HEK293 (cell line): ENCODE measurements at regions not wholly inside any gene's neighbourhood (a gene's known extent, or its start where the extent isn't known, plus 50 kb on each side); places are given as distances from the start of the nearest gene placed in this dataset.

ENCODE experiments used
- CTCF ChIA-PET: fragments of 350-600 bp; formaldehyde crosslinking; extraction: SDS; loops from one replicate; lab custom pipeline; 2021; ENCODE audit warnings: antibody characterized with exemption; lab: Yijun Ruan, JAX
- POLR2A ChIA-PET: fragments of 300-600 bp; formaldehyde crosslinking; extraction: SDS; loops from one replicate; lab custom pipeline; 2020; ENCODE audit warnings: antibody characterized with exemption, inconsistent platforms; lab: Yijun Ruan, JAX
- H3K27ac ChIP-seq: fragments of 200-500 bp; sonication (Bioruptor generic); 2 replicates; pipeline ENCODE4 v1.5.1; 2014; ENCODE audit warnings: low read depth, low read length, control low read depth, inconsistent platforms; ENCODE audit errors: extremely low read depth
- H3K36me3 ChIP-seq, 2 experiments: fragments of 200-500 bp in 1 of 2; sonication (Bioruptor generic) in 1 of 2; 1 replicate in 1 of 2; 2 replicates in 1 of 2; pipeline ENCODE4 v1.5.1; 2014 to 2017; ENCODE audit warnings: inconsistent platforms in 2 of 2, low read length in 2 of 2; ENCODE audit not compliant: control insufficient read depth in 2 of 2, insufficient read depth in 1 of 2
- H3K4me1 ChIP-seq: fragments of 200-500 bp; sonication (Bioruptor generic); 2 replicates; pipeline ENCODE4 v1.5.1; 2014; ENCODE audit warnings: mild to moderate bottlenecking, low read length, inconsistent platforms; ENCODE audit not compliant: control insufficient read depth, insufficient read depth
- H3K4me3 ChIP-seq: 2 replicates; pipeline ENCODE4 v1.5.1; 2011; ENCODE audit warnings: low read depth, mild to moderate bottlenecking, control low read depth, low read length, moderate library complexity
- H3K9me3 ChIP-seq: fragments of 200-500 bp; sonication (Bioruptor generic); 2 replicates; pipeline ENCODE4 v1.5.1; 2014; ENCODE audit warnings: low read depth, low read length, inconsistent platforms; ENCODE audit not compliant: control insufficient read depth, insufficient read depth
- GLI2 ChIP-seq: fragments of 450-650 bp; formaldehyde crosslinking; IDR thresholded peaks from 2 replicates; pipeline ENCODE4; 2017; ENCODE audit warnings: missing biosample characterization, missing genetic modification characterization, low read depth, borderline replicate concordance
- GLIS2 ChIP-seq: fragments of 450-650 bp; formaldehyde crosslinking; IDR thresholded peaks from 2 replicates; pipeline ENCODE4 v1.5.1; 2016; ENCODE audit warnings: missing biosample characterization, missing genetic modification characterization
- KLF8 ChIP-seq: fragments of 450-650 bp; formaldehyde crosslinking; IDR thresholded peaks from 2 replicates; pipeline ENCODE4 v1.5.1; 2016; ENCODE audit warnings: missing biosample characterization, missing genetic modification characterization
- RBAK ChIP-seq: fragments of 450-650 bp; formaldehyde crosslinking; IDR thresholded peaks from 2 replicates; pipeline ENCODE4 v1.5.1; 2016; ENCODE audit warnings: missing biosample characterization, missing genetic modification characterization
- TCF7L2 ChIP-seq: IDR thresholded peaks from 2 replicates; pipeline ENCODE4 v1.6.1; 2011; ENCODE audit warnings: low read depth, mild to moderate bottlenecking, inconsistent platforms, low read length, moderate library complexity, borderline replicate concordance
- ZEB2 ChIP-seq: fragments of 450-650 bp; formaldehyde crosslinking; IDR thresholded peaks from 2 replicates; pipeline ENCODE4 v1.5.1; 2016; ENCODE audit warnings: missing biosample characterization, missing genetic modification characterization
- ZNF138 ChIP-seq: fragments of 450-650 bp; formaldehyde crosslinking; IDR thresholded peaks from 2 replicates; pipeline ENCODE4 v1.5.1; 2016; ENCODE audit warnings: missing biosample characterization, missing genetic modification characterization, borderline replicate concordance
- ZNF157 ChIP-seq: fragments of 450-650 bp; formaldehyde crosslinking; IDR thresholded peaks from 2 replicates; pipeline ENCODE4 v1.5.1; 2016; ENCODE audit warnings: missing biosample characterization, missing genetic modification characterization
- ZNF16 ChIP-seq: fragments of 450-650 bp; formaldehyde crosslinking; IDR thresholded peaks from 2 replicates; pipeline ENCODE4 v1.5.1; 2016; ENCODE audit warnings: low read depth, missing biosample characterization, missing genetic modification characterization
- ZNF174 ChIP-seq: fragments of 450-650 bp; formaldehyde crosslinking; IDR thresholded peaks from 2 replicates; pipeline ENCODE4 v1.5.0; 2017; ENCODE audit warnings: missing biosample characterization, mild to moderate bottlenecking, missing genetic modification characterization
- ZNF354C ChIP-seq: fragments of 450-650 bp; formaldehyde crosslinking; IDR thresholded peaks from 2 replicates; pipeline ENCODE4 v1.5.1; 2016; ENCODE audit warnings: missing biosample characterization, missing genetic modification characterization, low read depth, borderline replicate concordance
- ZNF426 ChIP-seq: fragments of 450-650 bp; formaldehyde crosslinking; IDR thresholded peaks from 2 replicates; pipeline ENCODE4 v1.5.1; 2017; ENCODE audit warnings: missing biosample characterization, missing genetic modification characterization, mild to moderate bottlenecking, inconsistent platforms, moderate library complexity
- ZNF555 ChIP-seq: fragments of 450-650 bp; formaldehyde crosslinking; conservative IDR thresholded peaks from 2 replicates; pipeline ENCODE4 v1.5.1; 2017; ENCODE audit warnings: missing biosample characterization, mild to moderate bottlenecking, missing genetic modification characterization, inconsistent platforms
- ZNF792 ChIP-seq: fragments of 450-650 bp; formaldehyde crosslinking; IDR thresholded peaks from 2 replicates; pipeline ENCODE4 v1.5.1; 2016; ENCODE audit warnings: missing biosample characterization, missing genetic modification characterization
- ZSCAN23 ChIP-seq: fragments of 450-650 bp; formaldehyde crosslinking; IDR thresholded peaks from 2 replicates; pipeline ENCODE4 v1.5.1; 2016; ENCODE audit warnings: missing biosample characterization, missing genetic modification characterization
- TF ChIP-seq, protein P1 (sequence below): fragments of 450-650 bp; formaldehyde crosslinking; IDR thresholded peaks from 2 replicates; pipeline ENCODE4 v1.5.1; 2017; ENCODE audit warnings: missing biosample characterization, missing genetic modification characterization
- TF ChIP-seq, protein P2 (sequence below): sonication (generic); formaldehyde crosslinking; IDR thresholded peaks from 2 replicates; pipeline ENCODE4 v1.8.1; 2022; ENCODE audit warnings: mild to moderate bottlenecking, moderate library complexity, missing genetic modification reagents
- TF ChIP-seq, protein P3 (sequence below): fragments of 450-650 bp; formaldehyde crosslinking; IDR thresholded peaks from 2 replicates; pipeline ENCODE4 v1.5.1; 2016; ENCODE audit warnings: missing biosample characterization, missing genetic modification characterization
- TF ChIP-seq, protein P4 (sequence below): fragments of 450-650 bp; formaldehyde crosslinking; IDR thresholded peaks from 2 replicates; pipeline ENCODE4 v1.5.1; 2017; ENCODE audit warnings: missing biosample characterization, missing genetic modification characterization
- TF ChIP-seq, protein P5 (sequence below): fragments of 450-650 bp; formaldehyde crosslinking; IDR thresholded peaks from 2 replicates; pipeline ENCODE4 v1.5.1; 2016; ENCODE audit warnings: missing biosample characterization, missing genetic modification characterization
- TF ChIP-seq, protein P6 (sequence below): fragments of 450-650 bp; IDR thresholded peaks from 2 replicates; pipeline ENCODE4 v1.5.1; 2018; ENCODE audit warnings: missing biosample characterization, mild to moderate bottlenecking, missing genetic modification characterization

DNA sequence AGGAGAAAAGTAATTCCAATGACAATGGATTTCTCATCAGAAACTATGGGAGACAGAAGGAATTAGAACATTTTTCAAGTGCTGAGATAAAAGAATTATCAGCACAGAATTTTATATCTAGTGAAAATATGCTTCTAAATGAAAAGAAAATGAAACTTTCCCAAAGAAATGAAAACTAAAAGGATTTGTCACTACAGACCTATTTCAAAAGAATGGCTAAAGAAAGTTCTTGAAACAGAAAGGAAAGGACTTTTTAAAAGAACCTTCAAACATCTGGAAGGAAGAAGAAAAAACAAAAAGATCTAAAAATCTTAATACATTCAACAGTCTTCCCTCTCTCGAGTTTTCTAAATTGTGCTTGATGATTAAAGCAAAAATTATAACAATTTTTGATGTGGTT, 255.4 kb downstream of the FAM76B start (continued):
- TF ChIP-seq ZNF16 (tag by site-specific recombination) (no peak), TCF7L2 (no peak)

DNA sequence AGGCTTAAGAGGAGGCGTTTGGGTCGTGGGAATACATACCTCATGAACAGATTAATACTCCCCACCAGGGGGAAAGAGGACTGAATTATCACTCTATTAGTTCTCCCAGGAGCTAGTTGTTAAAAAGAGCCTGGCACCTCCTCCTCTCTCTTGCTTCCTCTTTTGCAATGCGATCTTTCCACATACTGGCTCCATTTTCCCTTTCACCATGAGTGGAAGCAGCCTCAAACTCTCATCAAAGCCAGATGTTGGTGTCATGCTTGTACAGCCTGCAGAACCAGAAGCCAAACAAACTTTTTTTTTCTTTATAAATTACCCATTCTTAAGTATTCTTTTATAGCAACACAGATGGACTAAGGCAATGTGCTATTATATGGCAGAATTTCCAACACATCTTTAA, 258.5 kb downstream of the FAM76B start:
- H3K4me1 ChIP-seq, result no peaks in the 10 kb centered on the region
- CTCF ChIA-PET, result no interaction called here
- no peaks in the 10 kb centered on the region for H3K36me3 ChIP-seq
- no peak for TF ChIP-seq ZNF792 (tag by site-specific recombination)
- no peak for TF ChIP-seq ZNF555 (tag by site-specific recombination)
- TF ChIP-seq, protein P1, sequence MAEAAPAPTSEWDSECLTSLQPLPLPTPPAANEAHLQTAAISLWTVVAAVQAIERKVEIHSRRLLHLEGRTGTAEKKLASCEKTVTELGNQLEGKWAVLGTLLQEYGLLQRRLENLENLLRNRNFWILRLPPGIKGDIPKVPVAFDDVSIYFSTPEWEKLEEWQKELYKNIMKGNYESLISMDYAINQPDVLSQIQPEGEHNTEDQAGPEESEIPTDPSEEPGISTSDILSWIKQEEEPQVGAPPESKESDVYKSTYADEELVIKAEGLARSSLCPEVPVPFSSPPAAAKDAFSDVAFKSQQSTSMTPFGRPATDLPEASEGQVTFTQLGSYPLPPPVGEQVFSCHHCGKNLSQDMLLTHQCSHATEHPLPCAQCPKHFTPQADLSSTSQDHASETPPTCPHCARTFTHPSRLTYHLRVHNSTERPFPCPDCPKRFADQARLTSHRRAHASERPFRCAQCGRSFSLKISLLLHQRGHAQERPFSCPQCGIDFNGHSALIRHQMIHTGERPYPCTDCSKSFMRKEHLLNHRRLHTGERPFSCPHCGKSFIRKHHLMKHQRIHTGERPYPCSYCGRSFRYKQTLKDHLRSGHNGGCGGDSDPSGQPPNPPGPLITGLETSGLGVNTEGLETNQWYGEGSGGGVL, result no peak
- no peak for TF ChIP-seq GLIS2 (tag by site-specific recombination)
- TF ChIP-seq, protein P2, sequence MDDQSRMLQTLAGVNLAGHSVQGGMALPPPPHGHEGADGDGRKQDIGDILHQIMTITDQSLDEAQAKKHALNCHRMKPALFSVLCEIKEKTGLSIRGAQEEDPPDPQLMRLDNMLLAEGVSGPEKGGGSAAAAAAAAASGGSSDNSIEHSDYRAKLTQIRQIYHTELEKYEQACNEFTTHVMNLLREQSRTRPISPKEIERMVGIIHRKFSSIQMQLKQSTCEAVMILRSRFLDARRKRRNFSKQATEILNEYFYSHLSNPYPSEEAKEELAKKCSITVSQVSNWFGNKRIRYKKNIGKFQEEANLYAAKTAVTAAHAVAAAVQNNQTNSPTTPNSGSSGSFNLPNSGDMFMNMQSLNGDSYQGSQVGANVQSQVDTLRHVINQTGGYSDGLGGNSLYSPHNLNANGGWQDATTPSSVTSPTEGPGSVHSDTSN (CRISPR knock-in tag), result no peak
- TF ChIP-seq ZNF174, result no peak
- no peak for TF ChIP-seq RBAK (tag by site-specific recombination)
- TF ChIP-seq ZNF138 (tag by site-specific recombination), result no peak
- TF ChIP-seq ZEB2 (tag by site-specific recombination), result no peak
- no peak for TF ChIP-seq GLI2 (tag by site-specific recombination)
- TF ChIP-seq ZSCAN23 (tag by site-specific recombination), result no peak
- TF ChIP-seq ZNF157 (tag by site-specific recombination), result no peak
- TF ChIP-seq, protein P3, sequence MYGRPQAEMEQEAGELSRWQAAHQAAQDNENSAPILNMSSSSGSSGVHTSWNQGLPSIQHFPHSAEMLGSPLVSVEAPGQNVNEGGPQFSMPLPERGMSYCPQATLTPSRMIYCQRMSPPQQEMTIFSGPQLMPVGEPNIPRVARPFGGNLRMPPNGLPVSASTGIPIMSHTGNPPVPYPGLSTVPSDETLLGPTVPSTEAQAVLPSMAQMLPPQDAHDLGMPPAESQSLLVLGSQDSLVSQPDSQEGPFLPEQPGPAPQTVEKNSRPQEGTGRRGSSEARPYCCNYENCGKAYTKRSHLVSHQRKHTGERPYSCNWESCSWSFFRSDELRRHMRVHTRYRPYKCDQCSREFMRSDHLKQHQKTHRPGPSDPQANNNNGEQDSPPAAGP (tag by site-specific recombination), result no peak
- no peak for TF ChIP-seq ZNF354C (tag by site-specific recombination)
- TF ChIP-seq, protein P4, sequence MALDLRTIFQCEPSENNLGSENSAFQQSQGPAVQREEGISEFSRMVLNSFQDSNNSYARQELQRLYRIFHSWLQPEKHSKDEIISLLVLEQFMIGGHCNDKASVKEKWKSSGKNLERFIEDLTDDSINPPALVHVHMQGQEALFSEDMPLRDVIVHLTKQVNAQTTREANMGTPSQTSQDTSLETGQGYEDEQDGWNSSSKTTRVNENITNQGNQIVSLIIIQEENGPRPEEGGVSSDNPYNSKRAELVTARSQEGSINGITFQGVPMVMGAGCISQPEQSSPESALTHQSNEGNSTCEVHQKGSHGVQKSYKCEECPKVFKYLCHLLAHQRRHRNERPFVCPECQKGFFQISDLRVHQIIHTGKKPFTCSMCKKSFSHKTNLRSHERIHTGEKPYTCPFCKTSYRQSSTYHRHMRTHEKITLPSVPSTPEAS (tag by site-specific recombination), result no peak
- TF ChIP-seq ZNF426 (tag by site-specific recombination), result no peak
- TF ChIP-seq, protein P5, sequence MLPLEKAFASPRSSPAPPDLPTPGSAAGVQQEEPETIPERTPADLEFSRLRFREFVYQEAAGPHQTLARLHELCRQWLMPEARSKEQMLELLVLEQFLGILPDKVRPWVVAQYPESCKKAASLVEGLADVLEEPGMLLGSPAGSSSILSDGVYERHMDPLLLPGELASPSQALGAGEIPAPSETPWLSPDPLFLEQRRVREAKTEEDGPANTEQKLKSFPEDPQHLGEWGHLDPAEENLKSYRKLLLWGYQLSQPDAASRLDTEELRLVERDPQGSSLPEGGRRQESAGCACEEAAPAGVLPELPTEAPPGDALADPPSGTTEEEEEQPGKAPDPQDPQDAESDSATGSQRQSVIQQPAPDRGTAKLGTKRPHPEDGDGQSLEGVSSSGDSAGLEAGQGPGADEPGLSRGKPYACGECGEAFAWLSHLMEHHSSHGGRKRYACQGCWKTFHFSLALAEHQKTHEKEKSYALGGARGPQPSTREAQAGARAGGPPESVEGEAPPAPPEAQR (tag by site-specific recombination), result no peak
- TF ChIP-seq KLF8, result no peak
- TF ChIP-seq, protein P6, sequence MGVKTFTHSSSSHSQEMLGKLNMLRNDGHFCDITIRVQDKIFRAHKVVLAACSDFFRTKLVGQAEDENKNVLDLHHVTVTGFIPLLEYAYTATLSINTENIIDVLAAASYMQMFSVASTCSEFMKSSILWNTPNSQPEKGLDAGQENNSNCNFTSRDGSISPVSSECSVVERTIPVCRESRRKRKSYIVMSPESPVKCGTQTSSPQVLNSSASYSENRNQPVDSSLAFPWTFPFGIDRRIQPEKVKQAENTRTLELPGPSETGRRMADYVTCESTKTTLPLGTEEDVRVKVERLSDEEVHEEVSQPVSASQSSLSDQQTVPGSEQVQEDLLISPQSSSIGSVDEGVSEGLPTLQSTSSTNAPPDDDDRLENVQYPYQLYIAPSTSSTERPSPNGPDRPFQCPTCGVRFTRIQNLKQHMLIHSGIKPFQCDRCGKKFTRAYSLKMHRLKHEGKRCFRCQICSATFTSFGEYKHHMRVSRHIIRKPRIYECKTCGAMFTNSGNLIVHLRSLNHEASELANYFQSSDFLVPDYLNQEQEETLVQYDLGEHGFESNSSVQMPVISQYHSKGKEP (tag by site-specific recombination), result no peak
- no peak overlapping the region for H3K4me3 ChIP-seq
- POLR2A ChIA-PET, result no interaction called here
- H3K27ac ChIP-seq, result no peak overlapping the region
- no peaks in the 10 kb centered on the region for H3K9me3 ChIP-seq
